ENCODE measurements at regions not wholly inside any gene's neighbourhood (a gene's known extent, or its start where the extent isn't known, plus 50 kb on each side); places are given as distances from the start of the nearest gene placed in this dataset.

DNA sequence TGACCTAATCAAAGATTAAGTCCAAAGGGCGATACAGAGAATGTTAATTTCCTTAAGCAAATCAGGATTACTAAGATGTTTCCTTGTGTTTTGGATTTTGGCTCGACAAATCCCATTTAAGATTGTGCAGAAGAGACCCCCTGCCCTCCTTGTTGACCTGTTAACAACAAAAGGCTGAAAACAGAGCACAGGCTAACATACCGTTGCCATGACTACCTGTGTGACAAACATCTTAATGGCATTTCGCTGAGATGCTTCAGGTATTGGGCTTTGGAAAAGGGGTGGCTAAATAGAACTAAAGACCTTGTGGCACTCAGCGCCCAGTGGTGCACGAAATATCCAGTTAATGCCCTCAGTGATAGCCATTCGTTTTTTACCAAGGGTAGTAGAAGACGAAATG lies 1532.3 kb upstream of the TMEM132C start (continued):
- TF ChIP-seq CHD4 (IDR thresholded peaks at IDR 0.05): no peak
- TF ChIP-seq, protein P1, sequence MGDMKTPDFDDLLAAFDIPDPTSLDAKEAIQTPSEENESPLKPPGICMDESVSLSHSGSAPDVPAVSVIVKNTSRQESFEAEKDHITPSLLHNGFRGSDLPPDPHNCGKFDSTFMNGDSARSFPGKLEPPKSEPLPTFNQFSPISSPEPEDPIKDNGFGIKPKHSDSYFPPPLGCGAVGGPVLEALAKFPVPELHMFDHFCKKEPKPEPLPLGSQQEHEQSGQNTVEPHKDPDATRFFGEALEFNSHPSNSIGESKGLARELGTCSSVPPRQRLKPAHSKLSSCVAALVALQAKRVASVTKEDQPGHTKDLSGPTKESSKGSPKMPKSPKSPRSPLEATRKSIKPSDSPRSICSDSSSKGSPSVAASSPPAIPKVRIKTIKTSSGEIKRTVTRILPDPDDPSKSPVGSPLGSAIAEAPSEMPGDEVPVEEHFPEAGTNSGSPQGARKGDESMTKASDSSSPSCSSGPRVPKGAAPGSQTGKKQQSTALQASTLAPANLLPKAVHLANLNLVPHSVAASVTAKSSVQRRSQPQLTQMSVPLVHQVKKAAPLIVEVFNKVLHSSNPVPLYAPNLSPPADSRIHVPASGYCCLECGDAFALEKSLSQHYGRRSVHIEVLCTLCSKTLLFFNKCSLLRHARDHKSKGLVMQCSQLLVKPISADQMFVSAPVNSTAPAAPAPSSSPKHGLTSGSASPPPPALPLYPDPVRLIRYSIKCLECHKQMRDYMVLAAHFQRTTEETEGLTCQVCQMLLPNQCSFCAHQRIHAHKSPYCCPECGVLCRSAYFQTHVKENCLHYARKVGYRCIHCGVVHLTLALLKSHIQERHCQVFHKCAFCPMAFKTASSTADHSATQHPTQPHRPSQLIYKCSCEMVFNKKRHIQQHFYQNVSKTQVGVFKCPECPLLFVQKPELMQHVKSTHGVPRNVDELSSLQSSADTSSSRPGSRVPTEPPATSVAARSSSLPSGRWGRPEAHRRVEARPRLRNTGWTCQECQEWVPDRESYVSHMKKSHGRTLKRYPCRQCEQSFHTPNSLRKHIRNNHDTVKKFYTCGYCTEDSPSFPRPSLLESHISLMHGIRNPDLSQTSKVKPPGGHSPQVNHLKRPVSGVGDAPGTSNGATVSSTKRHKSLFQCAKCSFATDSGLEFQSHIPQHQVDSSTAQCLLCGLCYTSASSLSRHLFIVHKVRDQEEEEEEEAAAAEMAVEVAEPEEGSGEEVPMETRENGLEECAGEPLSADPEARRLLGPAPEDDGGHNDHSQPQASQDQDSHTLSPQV (IDR thresholded peaks at IDR 0.05): no peak
- TF ChIP-seq, protein P2, sequence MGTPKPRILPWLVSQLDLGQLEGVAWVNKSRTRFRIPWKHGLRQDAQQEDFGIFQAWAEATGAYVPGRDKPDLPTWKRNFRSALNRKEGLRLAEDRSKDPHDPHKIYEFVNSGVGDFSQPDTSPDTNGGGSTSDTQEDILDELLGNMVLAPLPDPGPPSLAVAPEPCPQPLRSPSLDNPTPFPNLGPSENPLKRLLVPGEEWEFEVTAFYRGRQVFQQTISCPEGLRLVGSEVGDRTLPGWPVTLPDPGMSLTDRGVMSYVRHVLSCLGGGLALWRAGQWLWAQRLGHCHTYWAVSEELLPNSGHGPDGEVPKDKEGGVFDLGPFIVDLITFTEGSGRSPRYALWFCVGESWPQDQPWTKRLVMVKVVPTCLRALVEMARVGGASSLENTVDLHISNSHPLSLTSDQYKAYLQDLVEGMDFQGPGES (IDR thresholded peaks at IDR 0.05): no peak
- TF ChIP-seq MEF2A (IDR thresholded peaks at IDR 0.05; ENCODE audit: insufficient read depth, low read depth, low read length): no peak
- no peak for TF ChIP-seq SMARCA5 (IDR thresholded peaks at IDR 0.05)
- no peak for TF ChIP-seq NFYB (IDR thresholded peaks at IDR 0.05; ENCODE audit: insufficient read depth, low read depth, low read length)
- no peak for TF ChIP-seq ZNF207 (IDR thresholded peaks at IDR 0.05; ENCODE audit: borderline replicate concordance)
- TF ChIP-seq IKZF1 (conservative IDR thresholded peaks at IDR 0.05): no peak
